ENCODE measurements at regions not wholly inside any gene's neighbourhood (a gene's known extent, or its start where the extent isn't known, plus 50 kb on each side); places are given as distances from the start of the nearest gene placed in this dataset.
A peak's percentile ranks its signal among the peaks of the same experiment; 100 is the strongest.

DNA sequence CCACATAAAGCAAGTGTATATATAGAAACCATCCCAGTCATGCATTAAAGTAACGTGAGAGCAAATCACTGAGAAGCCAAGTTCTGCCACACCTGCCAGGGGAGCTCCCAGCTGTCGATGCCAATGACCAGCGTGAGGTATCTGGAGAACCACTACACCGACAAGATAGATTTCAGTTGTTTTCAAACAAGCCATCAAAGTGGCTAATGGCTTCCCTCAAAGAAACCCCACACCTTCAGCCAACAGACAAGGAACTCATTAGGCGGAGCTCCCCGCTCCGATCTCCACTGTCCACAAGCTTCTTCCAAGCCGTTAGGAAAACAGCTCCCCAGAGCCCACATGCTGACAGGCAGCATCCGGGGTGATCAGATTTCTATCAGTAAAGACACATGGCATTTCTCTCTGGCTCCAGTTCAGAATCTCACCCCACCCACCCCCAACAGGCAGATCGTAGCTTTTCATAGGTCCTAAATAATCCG, 54.2 kb upstream of the SPATA12 start:
- DNase-seq (ENCODE audit: low read depth, low spot score) = no peak
- ATAC-seq = no peak
- TF ChIP-seq TCF7L2 (IDR thresholded peaks at IDR 0.05; ENCODE audit: low read depth, low read length) = no peak
- no peak for TF ChIP-seq REST (IDR thresholded peaks at IDR 0.05; ENCODE audit: insufficient read depth in 1 of 2, low read depth in 2 of 2, low read length in 1 of 2)
- no peak for TF ChIP-seq POLR2AphosphoS5 (IDR thresholded peaks at IDR 0.05; ENCODE audit: low read depth, low read length)
- TF ChIP-seq, protein P1, sequence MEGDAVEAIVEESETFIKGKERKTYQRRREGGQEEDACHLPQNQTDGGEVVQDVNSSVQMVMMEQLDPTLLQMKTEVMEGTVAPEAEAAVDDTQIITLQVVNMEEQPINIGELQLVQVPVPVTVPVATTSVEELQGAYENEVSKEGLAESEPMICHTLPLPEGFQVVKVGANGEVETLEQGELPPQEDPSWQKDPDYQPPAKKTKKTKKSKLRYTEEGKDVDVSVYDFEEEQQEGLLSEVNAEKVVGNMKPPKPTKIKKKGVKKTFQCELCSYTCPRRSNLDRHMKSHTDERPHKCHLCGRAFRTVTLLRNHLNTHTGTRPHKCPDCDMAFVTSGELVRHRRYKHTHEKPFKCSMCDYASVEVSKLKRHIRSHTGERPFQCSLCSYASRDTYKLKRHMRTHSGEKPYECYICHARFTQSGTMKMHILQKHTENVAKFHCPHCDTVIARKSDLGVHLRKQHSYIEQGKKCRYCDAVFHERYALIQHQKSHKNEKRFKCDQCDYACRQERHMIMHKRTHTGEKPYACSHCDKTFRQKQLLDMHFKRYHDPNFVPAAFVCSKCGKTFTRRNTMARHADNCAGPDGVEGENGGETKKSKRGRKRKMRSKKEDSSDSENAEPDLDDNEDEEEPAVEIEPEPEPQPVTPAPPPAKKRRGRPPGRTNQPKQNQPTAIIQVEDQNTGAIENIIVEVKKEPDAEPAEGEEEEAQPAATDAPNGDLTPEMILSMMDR (IDR thresholded peaks at IDR 0.05) = no peak
- TF ChIP-seq SIN3A (IDR thresholded peaks at IDR 0.05; ENCODE audit: borderline replicate concordance, insufficient read depth, low read depth, low read length) = no peak
- POLR2A ChIA-PET = no interaction called here
- no peaks in the 10 kb centered on the region for H3K27me3 ChIP-seq (ENCODE audit: control insufficient read depth, insufficient read depth, low read length)
- no peaks in the 10 kb centered on the region for H3K36me3 ChIP-seq (ENCODE audit: control insufficient read depth, insufficient read depth, low read length)
- no peak overlapping the region for H3K4me3 ChIP-seq (ENCODE audit: low read depth in 2 of 2, low read length in 2 of 2)
- H3K9me3 ChIP-seq (ENCODE audit: control insufficient read depth, insufficient read depth, low read depth, low read length) = no peaks in the 10 kb centered on the region
- intact Hi-C loops (cut with micrococcal nuclease; ENCODE audit: unreplicated experiment) = loop anchor here (5.0 kb wide), 1 partner anchor 56 kb away; the partner anchor contains the start of gene SPATA12
- CTCF ChIA-PET = no interaction called here
- BruUV-seq (replicated peaks) = TSS peak; percentile 37
- no peak overlapping the region for H3K27ac ChIP-seq (ENCODE audit: low read length)
- in situ Hi-C loops (cut with HindIII; ENCODE audit: low pct_unique_long_range_greater_than_20kb, low sequenced_read_pairs) = no loop called here
- peaks cover 12% of the 10 kb centered on the region for H3K4me1 ChIP-seq (ENCODE audit: control insufficient read depth, insufficient read depth, low read length)

DNA sequence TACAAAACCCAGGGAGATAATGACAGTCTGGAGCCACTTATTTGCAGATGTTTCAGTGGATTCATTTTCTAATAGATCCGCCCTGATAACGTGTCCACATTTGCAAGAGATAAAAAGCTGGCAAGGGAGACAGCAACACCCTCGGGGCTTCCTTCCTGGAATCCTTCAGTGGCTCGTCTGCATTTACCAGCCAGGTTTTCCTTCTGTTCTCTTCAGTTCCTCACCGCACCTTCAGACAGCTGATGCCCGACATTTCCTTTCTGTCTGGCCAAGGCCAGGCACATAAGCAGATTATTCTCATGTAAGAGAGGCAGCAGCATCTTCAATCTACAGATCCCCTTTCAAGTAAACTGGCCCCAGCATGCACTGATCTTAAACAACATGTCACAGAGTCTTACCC, 56.2 kb upstream of the SPATA12 start:
- H3K27me3 ChIP-seq (ENCODE audit: control insufficient read depth, insufficient read depth, low read length) = no peaks in the 10 kb centered on the region
- ChIA-PET CTCF (no interaction called here), POLR2A (no interaction called here)
- ATAC-seq (no peak), DNase-seq (ENCODE audit: low read depth, low spot score) (no peak)
- TF ChIP-seq POLR2AphosphoS5 (IDR thresholded peaks at IDR 0.05; ENCODE audit: low read depth, low read length) = no peak
- TF ChIP-seq, protein P1 (IDR thresholded peaks at IDR 0.05) = no peak
- TF ChIP-seq SIN3A (IDR thresholded peaks at IDR 0.05; ENCODE audit: borderline replicate concordance, insufficient read depth, low read depth, low read length) = no peak
- no peak for TF ChIP-seq TCF7L2 (IDR thresholded peaks at IDR 0.05; ENCODE audit: low read depth, low read length)
- TF ChIP-seq REST (IDR thresholded peaks at IDR 0.05; ENCODE audit: insufficient read depth in 1 of 2, low read depth in 2 of 2, low read length in 1 of 2) = no peak
- no peak overlapping the region for H3K4me3 ChIP-seq (ENCODE audit: low read depth in 2 of 2, low read length in 2 of 2)
- no peaks in the 10 kb centered on the region for H3K36me3 ChIP-seq (ENCODE audit: control insufficient read depth, insufficient read depth, low read length)
- no peaks in the 10 kb centered on the region for H3K9me3 ChIP-seq (ENCODE audit: control insufficient read depth, insufficient read depth, low read depth, low read length)
- BruUV-seq (replicated peaks) = no TSS peak
- H3K27ac ChIP-seq (ENCODE audit: low read length) = no peak overlapping the region
- peaks cover 12% of the 10 kb centered on the region for H3K4me1 ChIP-seq (ENCODE audit: control insufficient read depth, insufficient read depth, low read length)
- intact Hi-C loops (cut with micrococcal nuclease; ENCODE audit: unreplicated experiment) (no loop called here), in situ Hi-C loops (cut with HindIII; ENCODE audit: low pct_unique_long_range_greater_than_20kb, low sequenced_read_pairs) (no loop called here)
